NT2/D1 (cell line): ENCODE measurements at regions not wholly inside any gene's neighbourhood (a gene's known extent, or its start where the extent isn't known, plus 50 kb on each side); places are given as distances from the start of the nearest gene placed in this dataset.

ENCODE experiments used
- DNase-seq: peaks from one replicate; pipeline ENCODE4 v3.0.0-alpha.2; 2011; ENCODE audit warnings: low read depth, low spot score
- H3K27me3 ChIP-seq: 2 replicates; pipeline ENCODE4 v1.6.0; 2011; ENCODE audit warnings: mild to moderate bottlenecking; ENCODE audit not compliant: insufficient read length, insufficient read depth
- H3K36me3 ChIP-seq: 2 replicates; pipeline ENCODE4 v1.6.1; 2011; ENCODE audit warnings: mild to moderate bottlenecking, low read length, mixed read lengths; ENCODE audit not compliant: insufficient read depth, insufficient read length
- H3K4me1 ChIP-seq: 2 replicates; pipeline ENCODE4 v1.5.1; 2011; ENCODE audit not compliant: insufficient read depth, insufficient read length
- H3K4me3 ChIP-seq: 2 replicates; pipeline ENCODE4 v1.5.1; 2011; ENCODE audit warnings: low read depth; ENCODE audit not compliant: insufficient read length
- H3K9ac ChIP-seq: 2 replicates; pipeline ENCODE4 v1.6.0; 2011; ENCODE audit warnings: low read depth; ENCODE audit not compliant: insufficient read length
- H3K9me3 ChIP-seq: 2 replicates; pipeline ENCODE4 v1.5.1; 2011; ENCODE audit warnings: mild to moderate bottlenecking, low read length; ENCODE audit not compliant: insufficient read depth
- SUZ12 ChIP-seq: IDR thresholded peaks from 2 replicates; pipeline ENCODE4 v1.6.1; 2011; ENCODE audit not compliant: insufficient read length, insufficient read depth; ENCODE audit errors: extremely low read depth
- YY1 ChIP-seq: IDR thresholded peaks from 2 replicates; pipeline ENCODE4 v1.6.1; 2011; ENCODE audit not compliant: insufficient read length, insufficient read depth
- ZNF274 ChIP-seq: IDR thresholded peaks from 2 replicates; pipeline ENCODE4 v1.6.1; 2011; ENCODE audit warnings: mild to moderate bottlenecking, low read depth, low read length

GRCh38 chr10:131021246-131021895 lies 290.1 kb downstream of the TCERG1L start:
- DNase-seq, result no peak
- no peaks in the 10 kb centered on the region for H3K36me3 ChIP-seq
- TF ChIP-seq YY1, result no peak
- no peak for TF ChIP-seq ZNF274
- no peak for TF ChIP-seq SUZ12
- H3K27me3 ChIP-seq, result peaks cover 31% of the 10 kb centered on the region
- H3K9ac ChIP-seq, result no peak overlapping the region
- no peaks in the 10 kb centered on the region for H3K4me1 ChIP-seq
- H3K4me3 ChIP-seq, result no peak overlapping the region
- no peaks in the 10 kb centered on the region for H3K9me3 ChIP-seq

GRCh38 chr10:131021969-131022368 lies 289.6 kb downstream of the TCERG1L start:
- Histone ChIP-seq H3K4me3 (no peak overlapping the region), H3K9ac (no peak overlapping the region), H3K27me3 (peaks cover 35% of the 10 kb centered on the region), H3K36me3 (no peaks in the 10 kb centered on the region), H3K9me3 (no peaks in the 10 kb centered on the region), H3K4me1 (no peaks in the 10 kb centered on the region)
- TF ChIP-seq YY1 (no peak), ZNF274 (no peak), SUZ12 (no peak)
- DNase-seq, result no peak

DNA sequence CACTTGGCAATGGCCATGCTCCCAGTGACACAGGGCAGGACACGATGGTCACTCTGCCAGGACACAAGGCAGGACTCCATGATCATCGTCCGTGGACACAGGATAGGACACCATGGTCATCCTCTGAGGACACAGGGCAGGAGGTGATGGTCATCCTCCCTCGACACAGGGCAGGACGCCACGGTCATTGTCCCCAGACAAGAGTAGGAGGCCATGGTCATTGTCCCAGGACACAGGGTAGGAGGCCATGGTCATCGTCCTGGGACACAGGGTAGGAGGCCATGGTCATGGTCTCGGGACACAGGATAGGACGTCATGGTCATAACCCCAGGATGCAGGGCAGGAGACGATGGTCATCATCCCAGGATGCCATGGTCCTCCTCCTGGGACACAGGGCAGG lies 289.2 kb downstream of the TCERG1L start:
- DNase-seq, result no peak
- TF ChIP-seq ZNF274 (no peak), YY1 (no peak), SUZ12 (no peak)
- no peaks in the 10 kb centered on the region for H3K4me1 ChIP-seq

DNA sequence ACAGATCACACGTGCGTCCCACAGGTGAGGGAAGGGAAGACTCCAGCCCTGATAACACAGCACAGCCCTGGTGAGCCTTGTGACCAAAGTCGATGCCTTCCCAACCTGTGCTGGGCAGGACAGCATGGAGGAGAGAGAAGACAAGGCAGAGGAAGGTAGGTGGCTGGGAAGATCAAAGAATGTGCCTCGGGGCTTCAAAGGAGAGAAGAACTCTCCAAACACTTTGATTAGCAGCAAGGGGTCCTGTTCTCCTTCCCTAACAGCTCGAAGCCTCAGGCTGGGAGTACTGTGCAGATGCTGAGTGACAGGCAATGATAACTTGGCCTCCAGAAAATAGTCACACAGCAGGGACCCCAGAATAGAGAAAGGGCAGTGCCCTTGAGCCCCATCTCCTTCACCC lies 288.5 kb downstream of the TCERG1L start:
- Histone ChIP-seq H3K27me3 (peaks cover 40% of the 10 kb centered on the region), H3K9me3 (no peaks in the 10 kb centered on the region), H3K4me1 (no peaks in the 10 kb centered on the region), H3K9ac (no peak overlapping the region), H3K4me3 (no peak overlapping the region), H3K36me3 (no peaks in the 10 kb centered on the region)
- DNase-seq, result no peak
- TF ChIP-seq SUZ12 (no peak), ZNF274 (no peak), YY1 (no peak)

More for the DNA sequence above, 289.2 kb downstream of the TCERG1L start:
- H3K36me3 ChIP-seq, result no peaks in the 10 kb centered on the region
- H3K27me3 ChIP-seq, result peaks cover 37% of the 10 kb centered on the region
- no peak overlapping the region for H3K9ac ChIP-seq
- H3K4me3 ChIP-seq, result no peak overlapping the region
- H3K9me3 ChIP-seq, result no peaks in the 10 kb centered on the region

- TF ChIP-seq SUZ12 (no peak), YY1 (no peak), ZNF274 (no peak)
- no peak overlapping the region for H3K9ac ChIP-seq
These were observed 287.0 kb downstream of the TCERG1L start for GRCh38 chr10:131024259-131025131.

DNA sequence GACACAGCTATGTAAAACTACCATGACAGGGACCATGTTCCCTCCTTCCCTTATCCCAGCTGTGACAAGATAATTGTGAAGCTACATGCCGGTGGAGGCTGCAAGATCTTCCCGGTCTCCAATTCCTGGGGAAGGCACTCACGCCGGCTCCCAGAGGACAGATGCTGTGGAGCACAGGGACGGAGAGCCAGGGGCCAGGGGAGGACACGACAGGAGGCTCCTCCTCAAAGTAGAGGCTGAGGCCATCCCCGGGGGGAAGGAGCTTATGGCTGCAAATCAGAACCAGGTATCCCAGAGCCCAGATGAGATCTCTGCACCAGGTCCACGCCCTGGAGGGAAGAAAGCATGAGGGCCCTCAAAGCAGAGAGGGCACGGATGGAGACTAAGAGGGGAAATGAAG lies 286.2 kb downstream of the TCERG1L start:
- H3K27me3 ChIP-seq, result peaks cover 40% of the 10 kb centered on the region
- no peaks in the 10 kb centered on the region for H3K9me3 ChIP-seq
- TF ChIP-seq ZNF274 (no peak), YY1 (no peak), SUZ12 (no peak)
- H3K4me3 ChIP-seq, result no peak overlapping the region
- no peaks in the 10 kb centered on the region for H3K4me1 ChIP-seq
- no peak overlapping the region for H3K9ac ChIP-seq
- no peaks in the 10 kb centered on the region for H3K36me3 ChIP-seq
- no peak for DNase-seq

More at GRCh38 chr10:131024259-131025131, 287.0 kb downstream of the TCERG1L start:
- Histone ChIP-seq H3K36me3 (no peaks in the 10 kb centered on the region), H3K4me3 (no peak overlapping the region), H3K4me1 (no peaks in the 10 kb centered on the region), H3K27me3 (peaks cover 40% of the 10 kb centered on the region), H3K9me3 (no peaks in the 10 kb centered on the region)
- no peak for DNase-seq

- DNase-seq, result no peak
- Histone ChIP-seq H3K4me1 (peaks cover 2% of the 10 kb centered on the region), H3K9me3 (no peaks in the 10 kb centered on the region), H3K9ac (no peak overlapping the region), H3K27me3 (peaks cover 38% of the 10 kb centered on the region), H3K36me3 (no peaks in the 10 kb centered on the region), H3K4me3 (no peak overlapping the region)
- TF ChIP-seq ZNF274, result no peak
- no peak for TF ChIP-seq SUZ12
- TF ChIP-seq YY1, result no peak
These were observed 284.3 kb downstream of the TCERG1L start for GRCh38 chr10:131027256-131027655.
